ENCODE measurements at regions not wholly inside any gene's neighbourhood (a gene's known extent, or its start where the extent isn't known, plus 50 kb on each side); places are given as distances from the start of the nearest gene placed in this dataset.
"Not testable (repeated sequence)": the region's sequence is repeated elsewhere in the genome, so short reads cannot be mapped to it uniquely, and the experiment has no call there.

DNA sequence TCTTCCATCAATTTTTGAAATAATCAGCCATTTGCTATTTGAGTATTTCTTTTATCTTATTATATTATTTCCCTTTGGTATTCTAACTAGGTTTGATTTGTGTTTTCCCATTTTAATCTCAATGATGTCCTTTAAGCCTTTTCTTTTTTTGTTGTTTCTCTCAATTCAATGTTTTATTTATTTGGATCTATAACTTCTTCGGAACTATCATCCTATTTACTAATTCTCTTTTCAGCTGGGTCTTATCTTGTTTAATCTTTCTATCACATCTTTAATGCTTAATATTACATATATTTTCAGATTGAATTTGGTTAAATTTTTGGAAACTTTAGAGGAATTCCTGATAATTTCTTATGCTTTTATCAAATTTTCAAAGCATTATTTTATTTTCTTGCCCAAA, 448.3 kb downstream of the SOX11 start:
- no peak for TF ChIP-seq TAF1 (IDR thresholded peaks at IDR 0.05; ENCODE audit: borderline replicate concordance, low read depth, low read length)
- no peak for TF ChIP-seq MXI1 (IDR thresholded peaks at IDR 0.05; ENCODE audit: low read depth, low read length)
- no peak for TF ChIP-seq USF1 (IDR thresholded peaks at IDR 0.05; ENCODE audit: borderline replicate concordance, low read depth)
- TF ChIP-seq, protein P1, sequence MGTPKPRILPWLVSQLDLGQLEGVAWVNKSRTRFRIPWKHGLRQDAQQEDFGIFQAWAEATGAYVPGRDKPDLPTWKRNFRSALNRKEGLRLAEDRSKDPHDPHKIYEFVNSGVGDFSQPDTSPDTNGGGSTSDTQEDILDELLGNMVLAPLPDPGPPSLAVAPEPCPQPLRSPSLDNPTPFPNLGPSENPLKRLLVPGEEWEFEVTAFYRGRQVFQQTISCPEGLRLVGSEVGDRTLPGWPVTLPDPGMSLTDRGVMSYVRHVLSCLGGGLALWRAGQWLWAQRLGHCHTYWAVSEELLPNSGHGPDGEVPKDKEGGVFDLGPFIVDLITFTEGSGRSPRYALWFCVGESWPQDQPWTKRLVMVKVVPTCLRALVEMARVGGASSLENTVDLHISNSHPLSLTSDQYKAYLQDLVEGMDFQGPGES (IDR thresholded peaks at IDR 0.05; ENCODE audit: low read depth, low read length): no peak
- TF ChIP-seq FOXJ3 (CRISPR knock-in tag; IDR thresholded peaks at IDR 0.05): no peak
- TF ChIP-seq GABPA (IDR thresholded peaks at IDR 0.05; ENCODE audit: low read depth): no peak
- no peak for TF ChIP-seq FOSL2 (IDR thresholded peaks at IDR 0.05; ENCODE audit: borderline replicate concordance, low read depth)
- TF ChIP-seq YY1 (IDR thresholded peaks at IDR 0.05; ENCODE audit: low read depth): no peak
- TF ChIP-seq SMC3 (IDR thresholded peaks at IDR 0.05; ENCODE audit: low read depth, low read length): no peak
- no peak for TF ChIP-seq SIN3A (IDR thresholded peaks at IDR 0.05; ENCODE audit: borderline replicate concordance, low read depth, low read length)
- TF ChIP-seq FOXM1 (IDR thresholded peaks at IDR 0.05; ENCODE audit: low read depth): no peak
- TF ChIP-seq EP300 (IDR thresholded peaks at IDR 0.05; ENCODE audit: borderline replicate concordance in 1 of 2, low read depth in 1 of 2, low read length in 1 of 2): no peak
- no peak for TF ChIP-seq EZH2phosphoT487 (IDR thresholded peaks at IDR 0.05; ENCODE audit: borderline replicate concordance, low read depth)
- TF ChIP-seq MEF2A (IDR thresholded peaks at IDR 0.05; ENCODE audit: borderline replicate concordance, low read depth): no peak
- TF ChIP-seq RXRA (IDR thresholded peaks at IDR 0.05; ENCODE audit: borderline replicate concordance, low read depth): no peak
- no peak for TF ChIP-seq JUND (IDR thresholded peaks at IDR 0.05)
- no peak for TF ChIP-seq GATA2 (CRISPR knock-in tag; IDR thresholded peaks at IDR 0.05)
- TF ChIP-seq TCF12 (IDR thresholded peaks at IDR 0.05): no peak
- TF ChIP-seq RAD21 (IDR thresholded peaks at IDR 0.05; ENCODE audit: low read length): no peak
- H3K36me3 ChIP-seq (replicated peaks in 1 of 2; ENCODE audit: control insufficient read depth in 1 of 2, insufficient read depth in 2 of 2, low read length in 1 of 2): no peaks in the 10 kb centered on the region
- H3K79me2 ChIP-seq (ENCODE audit: insufficient read depth): no peaks in the 10 kb centered on the region
- H3K4me2 ChIP-seq: no peak overlapping the region
- no peaks in the 10 kb centered on the region; the same call in 1 of the 2 replicates for H3K9me3 ChIP-seq
- no peak overlapping the region for H3K9ac ChIP-seq
- no peak overlapping the region for H3K27ac ChIP-seq (ENCODE audit: low read depth in 2 of 2, low read length in 1 of 2)
- ChIA-PET POLR2A (no interaction called here), CTCF (no interaction called here)
- H3K27me3 ChIP-seq (ENCODE audit: insufficient read depth): no peaks in the 10 kb centered on the region
- H3K9me2 ChIP-seq: no peaks in the 10 kb centered on the region
- no peaks in the 10 kb centered on the region for H4K20me1 ChIP-seq (ENCODE audit: insufficient read depth)
- no peaks in the 10 kb centered on the region for H3K4me1 ChIP-seq (ENCODE audit: control insufficient read depth in 1 of 2, insufficient read depth in 2 of 2, low read depth in 1 of 2, low read length in 1 of 2)
- H2AFZ ChIP-seq (ENCODE audit: low read depth): no peak overlapping the region
- DNase-seq: no peak
- WGBS (ENCODE audit: low lambda C conversion rate): 49% methylated on average over 1 of the region's 1 CpG
- H3K4me3 ChIP-seq (ENCODE audit: low read depth in 2 of 2, low read length in 1 of 2): no peak overlapping the region
- no peaks in the 10 kb centered on the region for H3F3A ChIP-seq (replicated peaks; ENCODE audit: insufficient read depth)

- ChIA-PET CTCF (no interaction called here), POLR2A (interaction anchor here (1.0 kb wide), 1 partner anchor 11 kb away, joined by 5 read pairs; no protein-coding TSS in a partner anchor)
- Histone ChIP-seq H3K4me1 (ENCODE audit: control insufficient read depth in 1 of 2, insufficient read depth in 2 of 2, low read depth in 1 of 2, low read length in 1 of 2) (no peaks in the 10 kb centered on the region), H3K9me3 (no peaks in the 10 kb centered on the region; the same call in 1 of the 2 replicates), H3K9me2 (no peaks in the 10 kb centered on the region), H3K36me3 (replicated peaks in 1 of 2; ENCODE audit: control insufficient read depth in 1 of 2, insufficient read depth in 2 of 2, low read length in 1 of 2) (no peaks in the 10 kb centered on the region), H3K27ac (ENCODE audit: low read depth in 2 of 2, low read length in 1 of 2) (no peak overlapping the region), H3K79me2 (ENCODE audit: insufficient read depth) (no peaks in the 10 kb centered on the region), H3F3A (replicated peaks; ENCODE audit: insufficient read depth) (no peaks in the 10 kb centered on the region), H3K9ac (no peak overlapping the region), H3K4me3 (ENCODE audit: low read depth in 2 of 2, low read length in 1 of 2) (no peak overlapping the region), H4K20me1 (ENCODE audit: insufficient read depth) (no peaks in the 10 kb centered on the region), H3K4me2 (no peak overlapping the region), H3K27me3 (ENCODE audit: insufficient read depth) (no peaks in the 10 kb centered on the region), H2AFZ (ENCODE audit: low read depth) (no peak overlapping the region)
- DNase-seq: no peak
- 30% methylated on average over 1 of the region's 1 CpG for WGBS (ENCODE audit: low lambda C conversion rate)
- no peak for TF ChIP-seq RCOR1 (IDR thresholded peaks at IDR 0.05; ENCODE audit: low read length)
Observed at GRCh38 chr2:6143812-6144211, 451.6 kb downstream of the SOX11 start.

DNA sequence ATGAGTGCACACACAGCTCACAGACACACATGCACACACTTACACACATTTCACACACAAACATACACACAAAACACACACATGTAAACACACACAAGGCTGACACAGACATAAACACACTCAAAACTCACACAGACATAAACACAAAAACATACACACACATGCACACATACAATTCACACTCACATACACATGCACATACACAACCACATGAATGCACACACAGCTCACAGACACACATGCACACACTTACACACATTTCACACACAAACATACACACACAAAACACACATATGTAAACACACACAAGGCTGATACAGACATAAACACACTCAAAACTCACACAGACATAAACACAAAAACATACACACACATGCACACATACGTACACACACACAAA, 455.0 kb downstream of the SOX11 start:
- POLR2A ChIA-PET; H4K20me1 ChIP-seq (ENCODE audit: insufficient read depth); H3K79me2 ChIP-seq (ENCODE audit: insufficient read depth); H3K4me2 ChIP-seq; H3K4me3 ChIP-seq (ENCODE audit: low read depth in 2 of 2, low read length in 1 of 2); CTCF ChIA-PET; H3K4me1 ChIP-seq (ENCODE audit: control insufficient read depth in 1 of 2, insufficient read depth in 2 of 2, low read depth in 1 of 2, low read length in 1 of 2); H3K36me3 ChIP-seq (replicated peaks in 1 of 2; ENCODE audit: control insufficient read depth in 1 of 2, insufficient read depth in 2 of 2, low read length in 1 of 2); H3K9me3 ChIP-seq; DNase-seq; H3K9ac ChIP-seq; H3K27me3 ChIP-seq (ENCODE audit: insufficient read depth); H3K27ac ChIP-seq (ENCODE audit: low read depth in 2 of 2, low read length in 1 of 2); H2AFZ ChIP-seq (ENCODE audit: low read depth); H3K9me2 ChIP-seq; H3F3A ChIP-seq (replicated peaks; ENCODE audit: insufficient read depth): not testable (repeated sequence)
- WGBS (ENCODE audit: low lambda C conversion rate): 37% methylated on average over 1 of the region's 1 CpG

Measured in SK-N-SH (cell line).